ENCODE measurements at regions not wholly inside any gene's neighbourhood (a gene's known extent, or its start where the extent isn't known, plus 50 kb on each side); places are given as distances from the start of the nearest gene placed in this dataset.

DNA sequence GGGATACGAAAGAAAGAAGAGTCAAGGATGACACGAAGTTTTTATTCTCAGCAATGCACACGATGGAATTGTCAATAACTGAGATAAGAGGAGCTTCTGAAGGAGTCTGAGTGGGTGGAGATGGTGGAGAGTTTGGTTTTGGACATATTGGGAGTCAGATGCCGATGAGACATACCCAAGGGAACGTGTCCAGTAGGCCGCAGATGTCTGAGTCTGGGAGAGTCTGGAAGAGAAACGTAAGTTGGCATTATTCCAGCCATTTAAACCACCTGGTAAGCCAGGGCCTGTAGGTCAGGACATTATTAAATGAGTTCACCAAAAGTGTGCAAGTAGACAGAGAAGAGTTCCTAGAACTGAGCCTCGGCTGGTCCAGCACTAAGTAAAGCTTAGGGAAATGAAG is 478.3 kb upstream of the CDH5 start:
- ChIA-PET POLR2A (ENCODE audit: unreplicated experiment) (no interaction called here), CTCF (no interaction called here)
- Histone ChIP-seq H3K9ac (ENCODE audit: low read length) (no peak overlapping the region; the same call in 1 of the 2 replicates), H3K27me3 (ENCODE audit: low read length) (no peaks in the 10 kb centered on the region), H3K79me2 (ENCODE audit: low read length) (no peaks in the 10 kb centered on the region), H4K20me1 (ENCODE audit: low read length) (no peaks in the 10 kb centered on the region), H3K4me1 (ENCODE audit: insufficient read depth, low read length) (peaks cover 38% of the 10 kb centered on the region), H3K36me3 (ENCODE audit: low read depth, low read length) (no peaks in the 10 kb centered on the region), H3K4me2 (ENCODE audit: low read length) (no peak overlapping the region), H3K27ac (ENCODE audit: low read length) (peak overlapping the region; percentile 91), H2AFZ (ENCODE audit: low read length) (0 out of 2 replicates have a peak overlapping the region, but pooled peaks have one; percentile 13), H3K9me3 (ENCODE audit: low read length) (no peaks in the 10 kb centered on the region), H3F3A (ENCODE audit: low read length, unreplicated experiment) (no peaks in the 10 kb centered on the region), H3K9me2 (replicated peaks; ENCODE audit: low read length) (no peaks in the 10 kb centered on the region), H3K4me3 (ENCODE audit: low read length) (no peak overlapping the region)
- intact Hi-C loops (cut with micrococcal nuclease), result no loop called here
- no peak for ATAC-seq
- BruUV-seq (replicated peaks), result no TSS peak
- peak; percentile 15 for DNase-seq
- TF ChIP-seq EZH2phosphoT487 (IDR thresholded peaks at IDR 0.05; ENCODE audit: borderline replicate concordance, low read length) (no peak), EZH2 (IDR thresholded peaks at IDR 0.05; ENCODE audit: low read length, unreplicated experiment) (no peak)
- TF ChIP-seq, protein P1, sequence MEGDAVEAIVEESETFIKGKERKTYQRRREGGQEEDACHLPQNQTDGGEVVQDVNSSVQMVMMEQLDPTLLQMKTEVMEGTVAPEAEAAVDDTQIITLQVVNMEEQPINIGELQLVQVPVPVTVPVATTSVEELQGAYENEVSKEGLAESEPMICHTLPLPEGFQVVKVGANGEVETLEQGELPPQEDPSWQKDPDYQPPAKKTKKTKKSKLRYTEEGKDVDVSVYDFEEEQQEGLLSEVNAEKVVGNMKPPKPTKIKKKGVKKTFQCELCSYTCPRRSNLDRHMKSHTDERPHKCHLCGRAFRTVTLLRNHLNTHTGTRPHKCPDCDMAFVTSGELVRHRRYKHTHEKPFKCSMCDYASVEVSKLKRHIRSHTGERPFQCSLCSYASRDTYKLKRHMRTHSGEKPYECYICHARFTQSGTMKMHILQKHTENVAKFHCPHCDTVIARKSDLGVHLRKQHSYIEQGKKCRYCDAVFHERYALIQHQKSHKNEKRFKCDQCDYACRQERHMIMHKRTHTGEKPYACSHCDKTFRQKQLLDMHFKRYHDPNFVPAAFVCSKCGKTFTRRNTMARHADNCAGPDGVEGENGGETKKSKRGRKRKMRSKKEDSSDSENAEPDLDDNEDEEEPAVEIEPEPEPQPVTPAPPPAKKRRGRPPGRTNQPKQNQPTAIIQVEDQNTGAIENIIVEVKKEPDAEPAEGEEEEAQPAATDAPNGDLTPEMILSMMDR (conservative IDR thresholded peaks at IDR 0.05; ENCODE audit: low read depth, low read length), result no peak

DNA sequence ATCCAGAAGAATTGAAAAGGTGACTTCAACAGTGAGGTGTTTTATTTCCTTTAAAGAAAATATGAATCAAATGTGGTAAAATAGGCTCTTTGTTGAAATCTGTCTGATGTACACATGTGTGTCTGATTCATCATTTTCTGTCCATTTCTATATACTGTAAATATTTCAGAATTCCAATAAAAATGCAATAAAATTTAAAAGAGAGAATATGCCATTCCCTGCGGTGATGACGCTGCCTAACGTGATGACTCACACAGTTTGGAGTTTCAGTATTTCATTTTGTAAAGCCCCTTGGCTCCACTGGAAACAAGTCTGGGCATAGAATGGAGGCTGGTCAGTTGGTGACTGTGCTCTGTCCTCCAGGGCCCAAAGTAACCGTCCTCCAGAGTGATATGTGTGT is 482.5 kb upstream of the CDH5 start:
- no peaks in the 10 kb centered on the region for H3K9me3 ChIP-seq (ENCODE audit: low read length)
- H3K79me2 ChIP-seq (ENCODE audit: low read length), result no peaks in the 10 kb centered on the region
- H2AFZ ChIP-seq (ENCODE audit: low read length), result no peak overlapping the region
- ATAC-seq (peak; percentile 94), DNase-seq (peak; percentile 88)
- POLR2A ChIA-PET (ENCODE audit: unreplicated experiment), result no interaction called here
- H3K4me2 ChIP-seq (ENCODE audit: low read length), result peak overlapping the region; percentile 51
- intact Hi-C loops (cut with micrococcal nuclease), result loop anchor here (1.0 to 5.0 kb wide), 4 partner anchors 39 to 225 kb away; no protein-coding TSS in a partner anchor
- CTCF ChIA-PET, result no interaction called here
- H3K4me3 ChIP-seq (ENCODE audit: low read length), result no peak overlapping the region
- no peaks in the 10 kb centered on the region for H3K9me2 ChIP-seq (replicated peaks; ENCODE audit: low read length)
- H3F3A ChIP-seq (ENCODE audit: low read length, unreplicated experiment), result no peaks in the 10 kb centered on the region
- BruUV-seq (replicated peaks), result no TSS peak
- peaks cover 28% of the 10 kb centered on the region for H3K4me1 ChIP-seq (ENCODE audit: insufficient read depth, low read length)
- peak overlapping the region; percentile 93 for H3K27ac ChIP-seq (ENCODE audit: low read length)
- no peaks in the 10 kb centered on the region for H3K36me3 ChIP-seq (ENCODE audit: low read depth, low read length)
- no peaks in the 10 kb centered on the region for H4K20me1 ChIP-seq (ENCODE audit: low read length)
- TF ChIP-seq, protein P1 (conservative IDR thresholded peaks at IDR 0.05; ENCODE audit: low read depth, low read length), result no peak
- TF ChIP-seq EZH2 (IDR thresholded peaks at IDR 0.05; ENCODE audit: low read length, unreplicated experiment) (no peak), EZH2phosphoT487 (IDR thresholded peaks at IDR 0.05; ENCODE audit: borderline replicate concordance, low read length) (no peak)
- no peaks in the 10 kb centered on the region for H3K27me3 ChIP-seq (ENCODE audit: low read length)
- peak overlapping the region; percentile 47 for H3K9ac ChIP-seq (ENCODE audit: low read length)

GRCh38 chr16:65878347-65878746 is 488.1 kb upstream of the CDH5 start:
- intact Hi-C loops (cut with micrococcal nuclease), result no loop called here
- ATAC-seq, result no peak
- no peaks in the 10 kb centered on the region for H3K36me3 ChIP-seq (ENCODE audit: low read depth, low read length)
- no peak overlapping the region for H3K27ac ChIP-seq (ENCODE audit: low read length)
- H3K79me2 ChIP-seq (ENCODE audit: low read length), result no peaks in the 10 kb centered on the region
- POLR2A ChIA-PET (ENCODE audit: unreplicated experiment), result no interaction called here
- no peak overlapping the region for H3K9ac ChIP-seq (ENCODE audit: low read length)
- H3K4me1 ChIP-seq (ENCODE audit: insufficient read depth, low read length), result peaks cover 4% of the 10 kb centered on the region
- DNase-seq, result no peak
- H3K27me3 ChIP-seq (ENCODE audit: low read length), result no peaks in the 10 kb centered on the region
- TF ChIP-seq EZH2phosphoT487 (IDR thresholded peaks at IDR 0.05; ENCODE audit: borderline replicate concordance, low read length) (no peak), EZH2 (IDR thresholded peaks at IDR 0.05; ENCODE audit: low read length, unreplicated experiment) (no peak)
- TF ChIP-seq, protein P1 (conservative IDR thresholded peaks at IDR 0.05; ENCODE audit: low read depth, low read length), result no peak
- H3K4me2 ChIP-seq (ENCODE audit: low read length), result no peak overlapping the region
- no TSS peak for BruUV-seq (replicated peaks)
- H3K9me3 ChIP-seq (ENCODE audit: low read length), result no peaks in the 10 kb centered on the region
- no peaks in the 10 kb centered on the region for H4K20me1 ChIP-seq (ENCODE audit: low read length)
- H3K4me3 ChIP-seq (ENCODE audit: low read length), result no peak overlapping the region
- no peaks in the 10 kb centered on the region for H3K9me2 ChIP-seq (replicated peaks; ENCODE audit: low read length)
- CTCF ChIA-PET, result no interaction called here
- no peak overlapping the region for H2AFZ ChIP-seq (ENCODE audit: low read length)
- no peaks in the 10 kb centered on the region for H3F3A ChIP-seq (ENCODE audit: low read length, unreplicated experiment)
